Vagina (tissue), 2 donors: ENCODE measurements at regions not wholly inside any gene's neighbourhood (a gene's known extent, or its start where the extent isn't known, plus 50 kb on each side); places are given as distances from the start of the nearest gene placed in this dataset.
"Not testable (repeated sequence)": the region's sequence is repeated elsewhere in the genome, so short reads cannot be mapped to it uniquely, and the experiment has no call there.

ENCODE experiments used
- DNase-seq, 2 donors: peaks; one replicate each; pipeline ENCODE4 v3.0.0-alpha.2; 2017; ENCODE audit errors: extremely low spot score in 2 of 2
- H3K27ac ChIP-seq: fragments of 200-600 bp; sonication (generic); one replicate; pipeline ENCODE4 v1.5.1; 2019
- H3K27me3 ChIP-seq: fragments of 200-600 bp; sonication (generic); one replicate; pipeline ENCODE4 v1.5.1; 2019
- H3K36me3 ChIP-seq, 2 donors: fragments of 200-600 bp; sonication (generic); one replicate each; pipeline ENCODE4 v1.5.1; 2017 to 2019
- H3K4me1 ChIP-seq: fragments of 200-600 bp; sonication (generic); one replicate; pipeline ENCODE4 v1.5.1; 2019
- H3K4me3 ChIP-seq, 2 donors: fragments of 200-600 bp; sonication (generic); 1 replicate in 1 of 2; 2 replicates in 1 of 2; pipeline ENCODE4 v1.5.1; 2016 to 2019
- H3K9me3 ChIP-seq: fragments of 200-600 bp; sonication (generic); one replicate; pipeline ENCODE4 v1.5.1; 2019
- POLR2A ChIP-seq, 2 donors: fragments of 450-650 bp; IDR thresholded peaks; one replicate each; pipeline ENCODE4 v1.6.1; 2017; ENCODE audit warnings: antibody characterized with exemption in 2 of 2, mild to moderate bottlenecking in 2 of 2, moderate library complexity in 2 of 2
- POLR2AphosphoS5 ChIP-seq, 2 donors: sonication (generic); formaldehyde crosslinking; IDR thresholded peaks; one replicate each; pipeline ENCODE4 v1.9.0; 2017; ENCODE audit warnings: antibody characterized with exemption in 2 of 2, mild to moderate bottlenecking in 2 of 2, low read depth in 1 of 2; ENCODE audit not compliant: insufficient read depth in 1 of 2
- intact Hi-C: fragments of 100-400 bp; cut with DNase I; formaldehyde crosslinking; loops from one replicate; pipeline ENCODE4 v1.15.1; 2023
- TF ChIP-seq, protein P1 (sequence below), 3 experiments: fragments of 450-650 bp in 2 of 3; fragments of 200-600 bp in 1 of 3; sonication (generic) in 1 of 3; IDR thresholded peaks; one replicate each; pipeline ENCODE4 v1.5.1; 2017 to 2019; ENCODE audit warnings: antibody characterized with exemption in 3 of 3, mild to moderate bottlenecking in 2 of 3, moderate library complexity in 2 of 3

DNA sequence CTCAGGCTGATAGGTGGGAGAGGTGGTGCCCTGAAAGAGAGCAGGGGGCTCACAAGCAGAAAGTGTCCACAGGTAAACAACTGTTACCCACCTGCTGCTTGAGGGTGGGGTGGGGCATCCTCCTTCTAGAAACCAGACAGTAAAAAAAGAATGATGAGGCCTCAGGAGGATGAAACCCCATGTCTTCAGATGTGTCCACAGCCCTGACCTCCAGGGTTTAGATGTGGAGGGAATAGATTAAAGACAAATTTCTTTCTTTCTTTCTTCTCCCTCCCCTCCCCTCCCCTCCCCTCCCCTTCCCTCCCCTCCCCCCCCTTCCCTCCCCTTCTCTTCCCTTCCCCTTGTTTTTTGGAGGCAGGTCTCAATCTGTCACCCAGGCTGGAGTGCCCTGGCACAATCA lies 333.5 kb upstream of the NUPR2 start:
- TF ChIP-seq POLR2AphosphoS5 (IDR thresholded peaks at IDR 0.05; ENCODE audit: insufficient read depth in 1 of 2, low read depth in 1 of 2) (no peak), POLR2A (IDR thresholded peaks at IDR 0.05) (no peak)
- TF ChIP-seq, protein P1, sequence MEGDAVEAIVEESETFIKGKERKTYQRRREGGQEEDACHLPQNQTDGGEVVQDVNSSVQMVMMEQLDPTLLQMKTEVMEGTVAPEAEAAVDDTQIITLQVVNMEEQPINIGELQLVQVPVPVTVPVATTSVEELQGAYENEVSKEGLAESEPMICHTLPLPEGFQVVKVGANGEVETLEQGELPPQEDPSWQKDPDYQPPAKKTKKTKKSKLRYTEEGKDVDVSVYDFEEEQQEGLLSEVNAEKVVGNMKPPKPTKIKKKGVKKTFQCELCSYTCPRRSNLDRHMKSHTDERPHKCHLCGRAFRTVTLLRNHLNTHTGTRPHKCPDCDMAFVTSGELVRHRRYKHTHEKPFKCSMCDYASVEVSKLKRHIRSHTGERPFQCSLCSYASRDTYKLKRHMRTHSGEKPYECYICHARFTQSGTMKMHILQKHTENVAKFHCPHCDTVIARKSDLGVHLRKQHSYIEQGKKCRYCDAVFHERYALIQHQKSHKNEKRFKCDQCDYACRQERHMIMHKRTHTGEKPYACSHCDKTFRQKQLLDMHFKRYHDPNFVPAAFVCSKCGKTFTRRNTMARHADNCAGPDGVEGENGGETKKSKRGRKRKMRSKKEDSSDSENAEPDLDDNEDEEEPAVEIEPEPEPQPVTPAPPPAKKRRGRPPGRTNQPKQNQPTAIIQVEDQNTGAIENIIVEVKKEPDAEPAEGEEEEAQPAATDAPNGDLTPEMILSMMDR (IDR thresholded peaks at IDR 0.05) = no peak
- intact Hi-C loops = no loop called here
- H3K27ac ChIP-seq = no peak overlapping the region
- H3K4me1 ChIP-seq = no peaks in the 10 kb centered on the region
- H3K4me3 ChIP-seq = no peak overlapping the region
- peaks cover 4% of the 10 kb centered on the region for H3K9me3 ChIP-seq
- no peaks in the 10 kb centered on the region for H3K27me3 ChIP-seq
- H3K36me3 ChIP-seq = no peaks in the 10 kb centered on the region
- DNase-seq = no peak

DNA sequence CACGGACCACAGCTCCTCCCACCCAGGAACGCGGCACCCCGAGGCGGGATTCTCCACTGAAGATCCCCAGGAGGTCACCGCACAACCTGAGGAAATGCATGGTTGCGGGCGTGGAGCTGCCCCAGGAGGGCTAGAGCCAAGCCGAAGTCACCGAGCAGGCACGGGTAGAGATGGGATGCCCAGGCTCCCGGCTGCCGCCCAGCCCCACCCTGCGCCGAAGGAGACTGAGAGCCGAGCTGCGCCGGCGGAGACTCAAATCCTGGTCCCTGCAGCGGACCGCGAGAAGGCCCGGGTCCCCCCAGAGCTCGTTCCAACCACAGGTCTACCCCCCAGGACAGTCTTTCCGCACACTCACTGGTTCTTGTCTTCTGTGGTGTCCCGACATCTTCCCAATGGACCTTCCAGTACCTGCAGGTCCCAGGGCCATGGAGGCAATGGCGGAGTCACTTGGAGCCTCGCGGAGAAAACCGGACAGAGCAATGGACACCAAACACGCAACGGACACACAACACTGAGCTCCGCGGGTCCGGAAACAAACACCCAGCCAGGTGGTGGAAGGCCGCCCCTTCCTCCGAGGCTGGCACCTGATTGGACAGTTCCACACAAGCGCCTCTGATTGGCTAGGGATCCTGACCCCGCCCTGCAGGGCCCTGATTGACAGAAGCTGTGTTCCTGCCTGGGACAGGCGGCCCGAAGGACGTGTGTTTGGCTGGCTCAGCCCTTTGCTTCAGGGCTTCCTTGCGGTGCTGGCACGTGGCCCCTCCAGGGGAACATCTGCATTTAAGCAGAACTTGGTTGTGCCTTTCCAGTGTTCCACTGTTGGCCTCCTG lies 331.9 kb upstream of the NUPR2 start:
- H3K27me3 ChIP-seq = no peaks in the 10 kb centered on the region
- no peak for DNase-seq
- no peaks in the 10 kb centered on the region for H3K4me1 ChIP-seq
- no peaks in the 10 kb centered on the region for H3K36me3 ChIP-seq
- peak overlapping the region in 1 of 2 donors; percentile 20 for H3K4me3 ChIP-seq
- TF ChIP-seq POLR2A (IDR thresholded peaks at IDR 0.05) (no peak), POLR2AphosphoS5 (IDR thresholded peaks at IDR 0.05; ENCODE audit: insufficient read depth in 1 of 2, low read depth in 1 of 2) (no peak)
- TF ChIP-seq, protein P1 (IDR thresholded peaks at IDR 0.05) = no peak
- intact Hi-C loops = no loop called here
- peaks cover 4% of the 10 kb centered on the region for H3K9me3 ChIP-seq
- H3K27ac ChIP-seq = no peak overlapping the region

DNA sequence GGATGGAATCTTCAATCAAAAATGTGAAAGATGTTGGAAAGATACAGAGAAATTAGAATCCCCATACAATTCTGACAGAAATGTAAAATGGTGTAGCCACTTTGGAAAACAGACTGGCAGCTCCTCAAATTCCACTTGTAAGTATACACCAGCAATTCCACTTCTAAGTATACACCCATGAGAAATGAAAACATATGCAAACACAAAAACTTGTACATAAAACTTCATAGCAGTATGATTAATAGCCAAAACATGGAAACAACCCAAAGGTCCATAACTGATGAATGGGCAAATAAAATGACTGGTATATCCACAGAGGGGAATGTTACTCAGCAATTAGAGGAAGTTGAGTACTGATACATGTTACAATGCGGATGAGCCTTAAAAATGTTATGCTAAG lies 304.3 kb upstream of the NUPR2 start:
- intact Hi-C loops, H3K27ac ChIP-seq, DNase-seq, H3K36me3 ChIP-seq, H3K9me3 ChIP-seq, H3K4me3 ChIP-seq, H3K27me3 ChIP-seq, H3K4me1 ChIP-seq: not testable (repeated sequence)

DNA sequence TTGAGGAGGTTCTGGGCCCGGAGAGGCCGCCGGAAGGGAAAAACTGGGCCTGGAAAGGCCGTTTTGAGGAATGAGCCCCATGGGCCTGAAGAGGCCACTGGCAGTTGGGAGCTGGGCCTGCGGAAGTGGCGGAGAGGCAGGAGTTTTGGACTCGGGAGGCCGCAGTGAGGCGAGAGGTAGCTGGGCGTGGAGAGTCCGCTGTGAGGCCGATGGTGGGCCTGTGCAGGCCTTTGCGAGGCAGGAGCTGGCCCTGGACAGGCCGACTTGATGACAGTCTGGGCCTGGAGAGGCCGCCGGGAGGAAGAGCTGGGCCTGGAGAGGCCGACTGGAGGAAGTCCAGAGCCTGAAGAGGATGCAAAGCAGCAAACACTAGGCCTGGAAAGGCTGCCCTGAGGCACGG lies 259.0 kb upstream of the NUPR2 start:
- no peak overlapping the region for H3K4me3 ChIP-seq
- H3K27ac ChIP-seq = no peak overlapping the region
- H3K27me3 ChIP-seq = no peaks in the 10 kb centered on the region
- H3K36me3 ChIP-seq = no peaks in the 10 kb centered on the region
- H3K9me3 ChIP-seq = peaks cover 3% of the 10 kb centered on the region
- no peak for DNase-seq
- TF ChIP-seq POLR2A (IDR thresholded peaks at IDR 0.05) (no peak), POLR2AphosphoS5 (IDR thresholded peaks at IDR 0.05; ENCODE audit: insufficient read depth in 1 of 2, low read depth in 1 of 2) (no peak)
- TF ChIP-seq, protein P1 (IDR thresholded peaks at IDR 0.05) = no peak
- no peaks in the 10 kb centered on the region for H3K4me1 ChIP-seq
- intact Hi-C loops = no loop called here

DNA sequence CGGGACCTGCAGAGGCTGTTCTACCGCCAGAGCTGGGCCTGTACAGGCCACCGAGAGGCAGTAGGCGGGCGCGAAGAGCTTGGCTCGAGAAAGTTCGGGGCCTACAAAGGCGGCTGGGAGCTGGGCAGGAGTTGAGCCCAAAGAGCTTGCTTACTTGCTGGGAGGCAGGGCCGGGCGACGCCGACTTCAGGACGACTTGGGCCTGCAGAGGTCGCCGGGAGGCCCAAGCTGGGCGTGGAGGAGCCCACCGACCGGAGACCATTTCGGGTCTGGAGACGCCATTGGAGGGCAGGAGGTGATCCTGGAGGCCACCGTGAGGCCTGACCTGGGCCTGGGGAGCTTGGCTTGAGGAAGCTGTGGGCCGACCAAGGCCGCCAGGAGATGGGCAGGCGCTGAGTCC lies 258.4 kb upstream of the NUPR2 start:
- H3K27ac ChIP-seq, H3K27me3 ChIP-seq, H3K36me3 ChIP-seq, H3K9me3 ChIP-seq, DNase-seq, intact Hi-C loops, H3K4me1 ChIP-seq, H3K4me3 ChIP-seq: not testable (repeated sequence)

DNA sequence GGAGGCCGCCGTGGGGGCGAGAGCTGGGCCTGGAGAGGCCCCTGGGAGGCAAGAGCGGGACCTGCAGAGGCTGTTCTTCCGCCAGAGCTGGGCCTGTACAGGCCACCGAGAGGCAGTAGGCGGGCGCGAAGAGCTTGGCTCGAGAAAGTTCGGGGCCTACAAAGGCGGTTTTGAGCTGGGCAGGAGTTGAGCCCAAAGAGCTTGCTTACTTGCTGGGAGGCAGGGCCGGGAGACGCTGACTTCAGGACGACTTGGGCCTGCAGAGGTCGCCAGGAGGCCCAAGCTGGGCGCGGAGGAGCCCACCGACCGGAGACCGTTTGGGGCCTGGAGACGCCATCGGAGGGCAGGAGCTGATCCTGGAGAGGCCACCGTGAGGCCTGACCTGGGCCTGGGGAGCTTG lies 257.1 kb upstream of the NUPR2 start:
- intact Hi-C loops, H3K4me1 ChIP-seq, H3K27me3 ChIP-seq, H3K4me3 ChIP-seq, H3K9me3 ChIP-seq, H3K27ac ChIP-seq, H3K36me3 ChIP-seq: not testable (repeated sequence)
- peak in 1 of 2 donors; percentile 95 for DNase-seq

DNA sequence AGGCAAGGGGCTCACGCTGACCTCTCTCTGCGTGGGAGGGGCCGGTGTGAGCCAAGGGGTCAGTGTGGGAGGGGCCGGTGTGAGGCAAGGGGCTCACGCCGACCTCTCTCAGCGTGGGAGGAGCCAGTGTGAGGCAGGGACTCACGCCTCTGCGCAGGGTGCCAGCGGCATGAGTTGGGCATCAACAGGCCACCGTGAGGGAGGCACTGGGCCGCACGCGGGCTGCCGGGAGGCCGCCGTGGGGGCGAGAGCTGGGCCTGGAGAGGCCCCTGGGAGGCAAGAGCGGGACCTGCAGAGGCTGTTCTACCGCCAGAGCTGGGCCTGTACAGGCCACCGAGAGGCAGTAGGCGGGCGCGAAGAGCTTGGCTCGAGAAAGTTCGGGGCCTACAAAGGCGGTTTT lies 255.6 kb upstream of the NUPR2 start:
- H3K27me3 ChIP-seq, H3K36me3 ChIP-seq, DNase-seq, H3K27ac ChIP-seq, H3K4me1 ChIP-seq, H3K4me3 ChIP-seq, intact Hi-C loops, H3K9me3 ChIP-seq: not testable (repeated sequence)

DNA sequence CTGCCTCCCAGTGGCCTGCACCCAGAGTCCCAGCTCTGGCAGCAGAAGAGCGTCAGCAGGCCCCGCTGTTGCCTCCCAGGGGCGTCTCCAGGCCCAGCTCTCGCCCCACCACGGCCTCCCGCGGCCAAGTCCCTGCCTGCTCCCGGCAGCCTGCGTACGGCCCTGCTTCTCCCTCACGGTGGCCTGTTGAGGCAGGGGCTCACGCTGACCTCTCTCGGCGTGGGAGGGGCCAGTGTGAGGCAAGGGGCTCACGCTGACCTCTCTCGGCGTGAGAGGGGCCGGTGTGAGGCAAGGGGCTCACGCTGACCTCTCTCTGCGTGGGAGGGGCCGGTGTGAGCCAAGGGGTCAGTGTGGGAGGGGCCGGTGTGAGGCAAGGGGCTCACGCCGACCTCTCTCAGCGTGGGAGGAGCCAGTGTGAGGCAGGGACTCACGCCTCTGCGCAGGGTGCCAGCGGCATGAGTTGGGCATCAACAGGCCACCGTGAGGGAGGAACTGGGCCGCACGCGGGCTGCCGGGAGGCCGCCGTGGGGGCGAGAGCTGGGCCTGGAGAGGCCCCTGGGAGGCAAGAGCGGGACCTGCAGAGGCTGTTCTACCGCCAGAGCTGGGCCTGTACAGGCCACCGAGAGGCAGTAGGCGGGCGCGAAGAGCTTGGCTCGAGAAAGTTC lies 254.1 kb upstream of the NUPR2 start:
- H3K4me1 ChIP-seq, H3K4me3 ChIP-seq, H3K27ac ChIP-seq, intact Hi-C loops, H3K36me3 ChIP-seq, H3K27me3 ChIP-seq, H3K9me3 ChIP-seq, DNase-seq: not testable (repeated sequence)

DNA sequence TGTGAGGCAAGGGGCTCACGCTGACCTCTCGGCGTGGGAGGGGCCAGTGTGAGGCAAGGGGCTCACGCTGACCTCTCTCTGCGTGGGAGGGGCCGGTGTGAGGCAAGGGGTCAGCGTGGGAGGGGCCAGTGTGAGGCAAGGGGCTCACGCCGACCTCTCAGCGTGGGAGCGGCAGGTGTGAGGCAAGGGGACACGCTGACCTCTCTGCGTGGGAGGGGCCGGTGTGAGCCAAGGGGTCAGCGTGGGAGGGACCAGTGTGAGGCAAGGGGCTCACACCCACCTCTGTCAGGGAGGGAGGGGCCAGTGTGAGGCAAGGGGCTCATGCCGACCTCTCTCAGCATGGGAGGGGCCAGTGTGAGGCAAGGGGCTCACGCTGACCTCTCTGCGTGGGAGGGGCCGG lies 251.7 kb upstream of the NUPR2 start:
- H3K9me3 ChIP-seq, H3K4me3 ChIP-seq: not testable (repeated sequence)

DNA sequence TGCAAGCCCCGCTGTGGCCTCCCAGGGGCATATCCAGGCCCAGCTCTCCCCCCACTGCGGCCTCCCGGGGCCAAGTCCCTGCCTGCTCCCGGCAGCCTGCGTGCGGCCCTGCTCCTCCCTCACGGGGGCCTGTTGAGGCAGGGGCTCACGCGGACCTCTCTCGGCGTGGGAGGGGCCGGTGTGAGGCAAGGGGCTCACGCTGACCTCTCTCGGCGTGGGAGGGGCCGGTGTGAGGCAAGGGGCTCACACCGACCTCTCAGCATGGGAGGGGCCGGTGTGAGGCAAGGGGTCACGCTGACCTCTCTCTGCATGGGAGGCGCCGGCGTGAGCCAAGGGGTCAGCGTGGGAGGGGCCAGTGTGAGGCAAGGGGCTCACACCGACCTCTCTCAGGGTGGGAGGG lies 251.2 kb upstream of the NUPR2 start:
- H3K27me3 ChIP-seq, intact Hi-C loops, DNase-seq, H3K36me3 ChIP-seq, H3K27ac ChIP-seq, H3K9me3 ChIP-seq, H3K4me1 ChIP-seq, H3K4me3 ChIP-seq: not testable (repeated sequence)

More for the DNA sequence above, 251.7 kb upstream of the NUPR2 start:
- H3K27me3 ChIP-seq, H3K27ac ChIP-seq, H3K36me3 ChIP-seq, H3K4me1 ChIP-seq, DNase-seq, intact Hi-C loops: not testable (repeated sequence)
